KOPT-K1 (cell line): ENCODE measurements at regions not wholly inside any gene's neighbourhood (a gene's known extent, or its start where the extent isn't known, plus 50 kb on each side); places are given as distances from the start of the nearest gene placed in this dataset.

Experiments
- H3K27ac ChIP-seq: fragments of 200-600 bp; sonication (generic); 2 replicates; pipeline ENCODE4 v1.5.1; 2016; ENCODE audit warnings: antibody characterized with exemption, mild to moderate bottlenecking, low read depth, low read length; ENCODE audit not compliant: poor library complexity, severe bottlenecking
- H3K36me3 ChIP-seq: fragments of 200-600 bp; sonication (generic); 2 replicates; pipeline ENCODE4 v1.5.1; 2017; ENCODE audit warnings: antibody characterized with exemption, mild to moderate bottlenecking, low read length, moderate library complexity; ENCODE audit not compliant: insufficient read depth
- H3K9me3 ChIP-seq: fragments of 200-600 bp; sonication (generic); 2 replicates; pipeline ENCODE4 v1.5.1; 2017; ENCODE audit warnings: antibody characterized with exemption, low read length, mild to moderate bottlenecking; ENCODE audit not compliant: insufficient read depth, poor library complexity, severe bottlenecking

DNA sequence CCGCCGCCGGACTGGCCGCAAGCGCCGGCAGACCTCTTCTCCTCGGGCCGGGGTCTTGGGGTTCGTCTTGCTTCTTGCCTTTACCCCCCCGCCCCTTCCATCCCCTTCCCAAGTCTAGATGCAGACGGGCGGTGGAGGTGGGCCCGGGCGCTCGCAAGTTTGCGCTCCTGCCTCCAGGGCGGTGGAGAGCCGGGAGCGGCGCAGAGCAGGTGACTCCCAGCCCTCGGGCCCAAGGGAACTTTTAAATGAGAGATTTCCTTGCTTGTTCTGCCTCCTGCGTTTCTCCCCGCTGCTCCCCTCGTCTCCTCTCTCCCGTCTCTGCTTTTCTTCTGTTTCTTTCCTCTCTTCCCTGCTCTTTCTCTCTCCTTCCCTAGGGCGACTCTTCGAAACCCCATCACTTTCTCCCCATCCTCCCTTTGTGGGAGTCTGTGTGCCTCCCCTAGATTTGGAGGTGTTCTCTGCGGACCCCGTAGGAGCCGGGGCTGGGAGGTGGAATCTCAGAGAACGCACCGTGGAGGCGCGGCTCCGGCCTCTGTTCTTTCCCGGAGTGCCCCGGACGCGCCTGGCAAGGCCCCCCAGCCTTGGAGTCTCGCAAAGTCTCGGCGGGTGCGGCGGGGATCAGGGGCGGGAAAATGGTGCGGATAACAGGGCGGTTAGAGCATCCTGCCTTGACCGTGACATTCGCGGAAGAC is 114.7 kb upstream of the MYL2 start:
- Histone ChIP-seq H3K27ac (no peak overlapping the region), H3K36me3 (no peaks in the 10 kb centered on the region)

DNA sequence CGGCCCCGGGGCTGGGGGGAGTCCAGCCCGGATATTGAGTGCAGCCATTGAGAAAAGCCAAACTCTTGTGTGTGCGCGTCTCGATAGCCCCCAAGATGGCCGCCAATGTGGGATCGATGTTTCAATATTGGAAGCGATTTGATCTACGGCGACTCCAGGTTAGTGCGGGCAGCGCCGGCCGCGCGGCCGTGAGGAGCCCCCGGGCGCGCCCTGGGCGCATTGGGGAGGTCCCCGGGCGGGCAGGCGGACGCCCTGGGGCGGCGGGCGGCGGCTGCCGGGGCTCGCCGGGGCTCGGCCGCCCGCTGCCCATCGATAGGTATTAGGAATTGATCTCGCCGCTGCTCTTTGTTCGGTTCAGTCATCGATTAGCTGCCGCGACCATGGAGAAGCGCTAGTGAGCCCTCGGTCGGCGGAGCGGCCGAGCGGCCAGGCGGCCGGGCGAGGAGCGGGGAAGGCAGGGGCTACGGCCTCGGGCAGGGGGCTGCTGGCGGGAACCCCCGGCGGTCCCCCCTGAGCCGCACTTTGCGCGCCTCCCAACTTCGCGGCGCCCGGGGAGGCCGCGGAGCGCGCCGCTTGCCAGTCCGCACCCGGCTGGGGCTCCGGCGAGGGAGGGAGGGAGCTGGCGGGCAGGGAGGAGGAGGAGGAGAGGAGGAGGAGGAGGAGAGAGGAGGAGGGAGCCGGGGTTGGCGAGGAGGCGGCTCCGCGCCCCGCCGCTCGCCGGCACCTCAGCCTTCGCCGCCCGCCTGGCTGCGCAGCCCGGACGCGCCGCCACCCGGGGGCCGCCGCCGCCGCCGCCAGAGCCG is 113.9 kb upstream of the MYL2 start, which contains the start of gene CUX2:
TSS of gene CUX2 (plus strand) at position 83 of the 803 bp plus-strand sequence.
- Histone ChIP-seq H3K27ac (no peak within 1 kb of the TSS), H3K9me3 (no peaks in the 10 kb centered on the region)

More for the DNA sequence above, 114.7 kb upstream of the MYL2 start:
- no peaks in the 10 kb centered on the region for H3K9me3 ChIP-seq

DNA sequence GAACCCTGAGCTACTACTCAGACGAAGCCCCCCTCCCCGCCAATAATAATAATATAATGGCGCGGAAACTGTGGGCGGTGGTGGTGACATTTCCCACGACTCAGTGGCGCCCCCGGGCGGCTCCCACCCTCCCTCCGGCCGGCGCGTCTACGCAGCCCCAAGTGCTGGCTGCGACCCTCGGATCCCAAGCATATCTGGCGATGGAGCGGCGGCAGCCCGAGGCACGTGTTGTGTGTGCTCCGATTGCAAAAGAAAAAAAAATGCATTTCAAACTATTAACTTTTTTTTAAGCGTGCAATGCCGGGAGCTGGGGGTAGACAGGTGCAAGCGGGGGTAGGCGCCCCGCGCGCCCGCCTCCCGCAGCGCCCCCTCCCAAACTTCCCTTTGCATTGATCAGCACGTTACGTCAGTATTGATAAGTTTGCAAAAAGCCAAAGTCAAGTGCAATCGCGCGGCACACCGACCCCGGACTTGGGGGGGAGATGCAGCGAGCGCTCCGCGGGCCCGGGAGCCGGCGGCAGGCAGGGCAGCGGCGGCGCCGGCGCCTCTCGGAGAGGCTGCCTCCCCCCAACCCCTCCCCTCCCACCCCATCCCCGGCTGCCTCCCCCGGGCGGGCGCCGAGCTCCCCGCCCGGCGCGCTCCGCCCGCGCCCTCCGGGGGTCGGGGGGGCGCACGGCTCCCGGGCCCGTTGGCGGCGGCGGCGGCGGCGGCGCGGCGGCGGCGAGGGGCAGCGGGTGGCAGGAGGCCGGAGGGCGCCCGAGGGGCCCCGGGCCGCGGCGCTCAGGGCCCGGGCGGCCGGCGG is 113.1 kb upstream of the MYL2 start:
- Histone ChIP-seq H3K9me3 (no peaks in the 10 kb centered on the region), H3K27ac (no peak overlapping the region), H3K36me3 (no peaks in the 10 kb centered on the region)

More for the DNA sequence above, 113.9 kb upstream of the MYL2 start, which contains the start of gene CUX2:
- H3K36me3 ChIP-seq: no peaks in the 10 kb centered on the region

DNA sequence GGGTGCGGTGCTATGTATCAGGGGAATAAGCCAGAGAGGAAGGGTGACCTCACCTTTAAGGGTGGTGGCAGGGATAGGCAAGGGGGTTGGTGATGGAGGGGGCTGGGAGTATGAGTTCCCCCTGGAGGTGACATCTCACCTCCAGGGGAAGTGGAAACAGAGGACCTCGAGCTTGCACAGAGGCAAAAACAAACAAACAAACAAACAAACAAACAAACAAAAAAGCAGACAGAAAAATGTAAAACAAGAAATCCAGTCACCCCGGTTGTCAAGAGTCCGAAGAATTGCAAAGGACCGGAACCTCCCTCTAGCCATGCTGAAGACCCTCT is 112.2 kb upstream of the MYL2 start:
- H3K27ac ChIP-seq: no peak overlapping the region
- no peaks in the 10 kb centered on the region for H3K9me3 ChIP-seq
- H3K36me3 ChIP-seq: no peaks in the 10 kb centered on the region

DNA sequence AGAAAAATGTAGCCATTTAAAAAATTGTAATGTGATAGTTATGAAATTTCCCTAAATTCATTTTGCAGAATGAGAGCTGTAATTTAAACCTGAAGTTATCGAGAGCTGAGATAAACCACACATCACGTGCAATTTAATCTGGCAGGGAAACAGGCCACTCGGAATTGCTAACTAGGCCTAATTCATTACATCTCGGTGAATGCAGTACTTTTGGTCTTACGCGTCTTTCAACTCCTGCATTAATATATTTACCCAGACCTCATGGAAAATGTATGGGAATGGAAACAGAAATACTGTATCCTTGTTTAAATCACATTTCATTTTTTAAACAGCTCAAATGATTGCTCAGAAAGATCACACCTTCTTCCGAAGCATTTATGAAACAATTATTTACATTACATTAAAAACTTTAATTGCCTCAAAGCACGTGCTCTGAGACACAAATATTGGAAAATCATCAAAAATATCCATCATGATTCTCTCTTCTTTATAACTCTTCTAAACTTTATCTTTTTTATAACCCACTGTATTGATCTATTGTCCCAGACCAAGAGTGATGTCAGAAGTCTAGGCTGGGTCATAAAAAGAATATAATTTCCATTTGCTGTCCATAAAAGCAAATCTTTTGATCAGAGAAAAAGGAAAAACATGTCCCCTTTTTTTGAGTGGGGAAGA is 111.7 kb upstream of the MYL2 start:
- Histone ChIP-seq H3K9me3 (no peaks in the 10 kb centered on the region), H3K27ac (no peak overlapping the region), H3K36me3 (no peaks in the 10 kb centered on the region)

DNA sequence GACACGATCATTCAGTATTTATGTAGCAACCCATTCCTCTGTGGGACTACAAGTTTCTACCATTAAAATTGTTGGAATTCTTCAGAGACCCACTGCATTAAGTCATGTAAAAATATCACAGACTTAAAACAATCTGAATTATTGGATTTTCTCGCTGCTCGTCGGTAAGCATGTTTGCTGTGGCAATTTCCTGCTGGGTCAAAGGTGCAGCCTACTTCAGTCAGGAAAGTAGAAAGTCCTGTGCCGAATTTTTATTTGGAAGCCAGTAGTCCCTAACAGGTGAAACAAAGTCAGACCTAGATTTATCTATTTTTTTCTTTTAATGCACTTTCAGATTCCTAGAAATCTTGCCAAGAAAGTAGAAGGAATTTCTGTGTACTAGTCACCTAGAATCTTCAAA is 110.4 kb upstream of the MYL2 start:
- Histone ChIP-seq H3K36me3 (no peaks in the 10 kb centered on the region), H3K9me3 (no peaks in the 10 kb centered on the region), H3K27ac (no peak overlapping the region)

DNA sequence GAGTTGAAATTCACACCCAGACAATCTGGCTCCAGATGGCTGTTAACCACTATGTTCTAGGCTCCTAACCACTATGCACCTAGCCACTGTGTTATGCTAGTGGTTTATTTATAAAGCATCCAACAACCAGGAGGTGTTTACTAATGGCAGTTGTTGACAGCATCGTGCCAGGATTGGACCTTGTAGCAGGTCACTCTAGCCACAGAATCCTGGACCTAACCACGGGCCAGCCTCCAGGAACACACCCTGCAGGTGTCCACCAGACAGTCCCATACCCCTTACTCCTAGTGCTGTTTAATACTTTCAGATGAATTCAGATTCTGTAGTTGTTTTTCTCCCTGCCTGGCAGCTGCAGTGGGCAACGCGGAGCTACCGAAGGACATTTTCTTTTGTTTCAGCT is 109.4 kb upstream of the MYL2 start:
- Histone ChIP-seq H3K27ac (no peak overlapping the region), H3K9me3 (no peaks in the 10 kb centered on the region), H3K36me3 (no peaks in the 10 kb centered on the region)

DNA sequence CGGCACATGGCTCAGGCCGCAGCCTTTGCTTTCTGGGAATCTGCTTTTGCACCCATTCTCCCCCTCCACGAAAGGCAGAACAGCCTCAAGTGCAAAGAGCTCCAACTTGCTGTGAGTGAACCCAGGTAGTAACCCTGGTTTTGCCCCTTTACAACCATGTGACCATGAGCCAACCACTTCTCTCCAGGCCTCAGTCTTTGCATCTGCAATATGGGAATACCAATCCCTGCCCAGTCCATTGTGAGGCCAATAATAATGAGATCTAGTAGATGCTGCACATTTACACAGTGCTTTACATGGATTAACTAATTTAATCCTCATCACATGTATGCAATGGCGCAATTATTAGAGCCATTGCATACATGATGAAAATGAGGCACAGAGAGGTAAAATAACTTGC is 108.9 kb upstream of the MYL2 start:
- Histone ChIP-seq H3K36me3 (no peaks in the 10 kb centered on the region), H3K27ac (no peak overlapping the region), H3K9me3 (no peaks in the 10 kb centered on the region)

DNA sequence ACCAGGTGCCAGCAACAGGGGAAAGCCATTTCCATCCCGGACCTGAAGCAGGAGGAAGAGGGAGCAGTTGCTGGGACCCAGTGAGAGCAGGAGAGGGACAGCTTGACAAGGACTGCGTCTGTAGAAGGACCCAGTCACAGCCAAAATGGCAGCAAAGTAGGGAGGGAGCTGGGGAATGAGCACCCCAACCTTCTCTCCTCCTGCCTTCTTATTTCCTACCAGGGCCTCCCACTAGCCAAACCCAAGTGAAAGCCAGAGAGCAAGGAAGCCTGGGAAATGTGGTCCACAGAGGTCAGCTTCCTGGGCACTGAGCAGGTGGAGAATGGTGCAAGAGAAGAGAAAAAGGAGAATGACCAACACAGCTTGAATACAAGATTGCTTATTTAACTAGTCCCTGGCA is 108.5 kb upstream of the MYL2 start:
- no peaks in the 10 kb centered on the region for H3K9me3 ChIP-seq
- no peaks in the 10 kb centered on the region for H3K36me3 ChIP-seq
- no peak overlapping the region for H3K27ac ChIP-seq

DNA sequence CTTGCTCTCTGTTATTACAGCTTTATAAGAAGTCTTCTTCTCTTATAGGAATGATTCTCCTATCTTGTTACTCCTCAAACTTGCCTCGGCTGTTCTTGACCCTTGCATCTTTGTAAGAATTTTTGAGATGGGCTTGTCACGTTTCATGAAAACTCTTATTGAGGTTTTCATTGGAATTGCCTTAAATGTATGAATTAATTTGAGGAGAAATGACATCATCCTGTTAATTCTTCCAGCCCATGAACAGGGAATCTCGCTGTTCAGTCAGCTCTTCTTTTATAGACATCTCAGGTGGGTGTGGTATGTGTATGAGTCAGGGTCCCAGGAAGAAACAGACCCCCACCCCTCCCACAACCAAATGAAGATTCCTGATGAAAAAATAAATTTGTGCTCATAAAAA is 107.1 kb upstream of the MYL2 start:
- no peak overlapping the region for H3K27ac ChIP-seq
- no peaks in the 10 kb centered on the region for H3K9me3 ChIP-seq
- no peaks in the 10 kb centered on the region for H3K36me3 ChIP-seq

DNA sequence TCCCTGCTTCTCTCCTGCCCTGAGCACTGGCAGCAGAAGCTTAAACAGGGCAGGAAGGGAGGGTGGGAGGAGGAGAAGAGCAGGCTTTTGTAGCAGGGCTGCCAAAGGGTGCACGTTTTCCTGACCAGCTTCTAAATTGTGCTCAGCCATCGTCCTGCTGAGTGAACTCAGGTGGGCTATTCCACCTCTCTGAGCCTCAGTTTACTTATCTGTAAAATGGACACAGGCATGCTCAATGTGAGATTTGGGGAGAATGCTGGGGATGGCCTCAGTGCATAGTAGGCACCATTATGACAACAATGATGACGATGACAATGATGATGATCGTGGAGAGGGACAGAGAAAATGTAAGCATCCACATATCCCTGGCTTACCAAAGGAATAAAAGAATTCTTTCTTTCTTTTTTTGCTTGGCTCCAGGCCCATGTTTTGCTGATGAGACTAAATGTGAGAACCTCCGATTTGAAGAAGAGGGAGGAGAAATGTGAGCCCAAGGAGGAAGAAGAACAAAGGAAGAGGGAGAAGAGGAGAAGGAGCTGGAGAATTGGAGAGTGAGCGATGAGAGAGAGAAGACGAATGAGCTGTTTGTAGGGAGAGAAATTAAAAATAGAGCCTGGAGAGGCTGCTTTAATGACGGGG is 105.5 kb upstream of the MYL2 start:
- Histone ChIP-seq H3K9me3 (no peaks in the 10 kb centered on the region), H3K27ac (no peak overlapping the region), H3K36me3 (no peaks in the 10 kb centered on the region)

DNA sequence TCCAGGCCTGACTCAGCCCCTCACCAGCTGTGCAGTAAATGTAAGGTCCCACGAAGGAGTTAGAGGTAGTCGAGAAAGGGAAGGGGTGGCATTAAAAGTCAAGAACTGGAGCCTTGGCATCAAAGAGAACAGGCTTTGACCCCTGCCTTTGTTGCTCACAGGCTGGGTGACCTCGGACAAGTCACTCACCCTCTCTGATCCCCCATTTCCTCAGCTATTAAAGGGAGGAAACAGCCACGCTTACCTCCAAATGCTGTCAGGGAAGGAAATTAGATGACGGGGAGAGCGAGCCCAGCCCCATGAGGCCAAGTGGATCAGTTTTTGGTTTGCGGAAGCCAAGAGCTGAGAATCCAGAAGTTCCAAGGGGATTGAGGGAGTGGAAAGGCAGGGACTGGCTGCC is 104.9 kb upstream of the MYL2 start:
- Histone ChIP-seq H3K27ac (no peak overlapping the region), H3K9me3 (no peaks in the 10 kb centered on the region)

DNA sequence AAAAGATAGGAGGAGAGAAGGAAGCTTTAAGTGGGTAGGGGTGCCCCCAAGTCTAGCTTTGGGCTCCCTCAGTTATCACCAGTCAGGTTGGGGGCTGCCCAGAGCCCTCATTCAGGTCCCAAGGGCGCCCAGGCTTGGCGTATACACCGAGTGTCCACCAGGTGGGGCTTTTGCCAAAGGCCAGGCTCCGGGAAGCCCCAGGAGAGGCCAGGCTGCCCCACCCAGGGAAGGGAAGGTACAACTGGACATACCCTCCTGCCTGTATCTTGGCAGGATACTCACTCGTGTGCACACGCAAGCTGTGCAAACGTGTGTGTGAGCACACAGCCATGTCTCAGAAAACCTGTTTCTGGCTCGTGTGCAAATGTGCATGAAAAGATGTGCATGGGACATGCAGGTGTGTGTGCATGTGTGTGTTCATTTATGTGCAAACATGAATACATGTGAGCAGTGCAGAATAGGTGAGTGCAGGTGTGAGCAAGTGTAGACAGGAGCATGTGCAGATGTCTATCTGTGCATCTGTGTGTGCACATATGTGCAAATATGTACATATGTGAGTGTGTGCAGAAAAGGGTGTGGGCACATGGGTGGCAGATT is 103.9 kb upstream of the MYL2 start:
- no peaks in the 10 kb centered on the region for H3K36me3 ChIP-seq
- no peaks in the 10 kb centered on the region for H3K9me3 ChIP-seq
- H3K27ac ChIP-seq: no peak overlapping the region

More for the DNA sequence above, 104.9 kb upstream of the MYL2 start:
- no peaks in the 10 kb centered on the region for H3K36me3 ChIP-seq

DNA sequence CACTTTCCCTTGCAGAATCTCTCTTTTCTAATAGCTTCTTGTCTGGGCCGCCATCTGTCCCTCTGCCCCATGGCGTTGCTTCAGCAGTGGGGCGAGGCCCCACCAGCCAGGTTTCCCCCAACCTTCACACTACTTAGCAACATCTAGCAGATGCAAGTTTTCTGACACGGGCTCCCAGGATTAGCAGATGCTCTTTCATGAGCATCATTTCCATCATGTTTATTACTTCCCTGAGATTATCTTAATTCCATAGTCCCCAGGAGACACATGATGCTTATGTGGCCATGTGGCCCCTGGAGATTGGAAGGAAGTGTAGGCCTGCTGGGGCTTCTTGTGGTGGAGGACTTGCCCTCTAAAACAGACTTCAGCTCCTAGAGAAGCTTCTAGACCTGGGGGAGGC is 102.0 kb upstream of the MYL2 start:
- no peak overlapping the region for H3K27ac ChIP-seq
- no peaks in the 10 kb centered on the region for H3K9me3 ChIP-seq
- no peaks in the 10 kb centered on the region for H3K36me3 ChIP-seq
